Endothelial cell of umbilical vein (primary cell): ENCODE measurements at regions not wholly inside any gene's neighbourhood (a gene's known extent, or its start where the extent isn't known, plus 50 kb on each side); places are given as distances from the start of the nearest gene placed in this dataset.

ENCODE experiments used
- BruUV-seq: library from RNA; stranded (reverse); fragments of 400-500 nt; replicated peaks from 2 replicates; lab custom pipeline; 2021; lab: Mats Ljungman, UMichigan
- CTCF ChIA-PET: fragments of 300-600, 350-600 bp; sonication (Branson Sonifier 250); formaldehyde crosslinking; loops from one replicate; lab custom pipeline; 2021; ENCODE audit warnings: antibody characterized with exemption, inconsistent platforms; lab: Charles Lee
- POLR2A ChIA-PET: fragments of 300-600, 350-600 bp; sonication (Branson Sonifier 250); formaldehyde crosslinking; loops from one replicate; lab custom pipeline; 2021; ENCODE audit warnings: antibody characterized with exemption, inconsistent platforms; lab: Charles Lee
- DNase-seq: peaks from one replicate; pipeline ENCODE4 v3.0.0-alpha.2; 2011; ENCODE audit warnings: low read depth, low spot score
- FAIRE-seq: peaks from 2 replicates; lab custom pipeline; 2011; peaks lifted over from hg19 to GRCh38; lab: Jason Lieb, UNC
- H2AFZ ChIP-seq: 2 replicates; pipeline ENCODE4 v1.6.0; 2012; ENCODE audit warnings: low read depth, low read length, control low read depth, inconsistent platforms
- H3K27ac ChIP-seq: 2 replicates; pipeline ENCODE4 v1.5.1; 2011; ENCODE audit warnings: low read depth, mild to moderate bottlenecking, control low read depth, low read length, moderate library complexity; ENCODE audit not compliant: insufficient read depth
- H3K27me3 ChIP-seq, 2 experiments: 2 replicates each; pipeline versions ENCODE4 v1.6.0 to v1.6.1; 2011; ENCODE audit warnings: low read length in 2 of 2, mixed read lengths in 1 of 2; ENCODE audit not compliant: control insufficient read depth in 2 of 2, insufficient read depth in 2 of 2
- H3K36me3 ChIP-seq, 2 experiments: 2 replicates in 1 of 2; 3 replicates in 1 of 2; pipeline ENCODE4 v1.5.1; 2011; ENCODE audit warnings: low read length in 2 of 2, mild to moderate bottlenecking in 1 of 2, moderate library complexity in 1 of 2; ENCODE audit not compliant: control insufficient read depth in 2 of 2, insufficient read depth in 2 of 2; ENCODE audit errors: extremely low read depth in 1 of 2
- H3K4me1 ChIP-seq: 3 replicates; pipeline ENCODE4 v1.5.1; 2011; ENCODE audit warnings: mild to moderate bottlenecking, low read length; ENCODE audit not compliant: control insufficient read depth, insufficient read depth; ENCODE audit errors: extremely low read depth
- H3K4me2 ChIP-seq: 2 replicates; pipeline ENCODE4 v1.6.1; 2011; ENCODE audit warnings: low read length, control low read depth, mixed read lengths; ENCODE audit not compliant: insufficient read depth
- H3K4me3 ChIP-seq, 3 experiments: fragments of 200-600 bp in 1 of 3; sonication (generic), shearing (Covaris generic) in 1 of 3; replicated peaks in 1 of 3; 2 replicates each; pipeline ENCODE4 v1.5.1; 2011 to 2016; ENCODE audit warnings: control low read depth in 3 of 3, low read length in 3 of 3, mild to moderate bottlenecking in 2 of 3, inconsistent platforms in 1 of 3, low read depth in 1 of 3, moderate library complexity in 1 of 3; ENCODE audit not compliant: insufficient read depth in 1 of 3
- H3K79me2 ChIP-seq: 2 replicates; pipeline ENCODE4 v1.6.0; 2012; ENCODE audit warnings: low read length, inconsistent platforms; ENCODE audit not compliant: control insufficient read depth, insufficient read depth
- H3K9ac ChIP-seq: replicated peaks from 2 replicates; pipeline ENCODE3; 2011; ENCODE audit warnings: low read length, control low read depth; ENCODE audit not compliant: insufficient read depth; ENCODE audit errors: extremely low read depth
- H3K9me1 ChIP-seq: replicated peaks from 3 replicates; pipeline ENCODE4 v1.6.0; 2011; ENCODE audit warnings: mild to moderate bottlenecking, low read length; ENCODE audit not compliant: control insufficient read depth, insufficient read depth; ENCODE audit errors: extremely low read depth
- H3K9me3 ChIP-seq: replicated peaks from 2 replicates; pipeline ENCODE4 v1.5.1; 2012; ENCODE audit warnings: low read length, inconsistent platforms; ENCODE audit not compliant: control insufficient read depth, insufficient read depth
- H4K20me1 ChIP-seq: replicated peaks from 2 replicates; pipeline ENCODE3; 2011; ENCODE audit warnings: mild to moderate bottlenecking, low read length; ENCODE audit not compliant: control insufficient read depth, insufficient read depth; ENCODE audit errors: extremely low read depth
- CTCF ChIP-seq, 2 donors: IDR thresholded peaks; 1 replicate in 1 of 2; 2 replicates in 1 of 2; pipeline ENCODE4 v1.5.1; 2011; ENCODE audit warnings: low read length in 2 of 2, mild to moderate bottlenecking in 2 of 2, moderate library complexity in 2 of 2, control low read depth in 1 of 2, inconsistent platforms in 1 of 2, low read depth in 1 of 2; ENCODE audit not compliant: insufficient read depth in 1 of 2; ENCODE audit errors: extremely low read depth in 1 of 2
- EZH2 ChIP-seq: IDR thresholded peaks from 2 replicates; pipeline ENCODE4 v1.6.1; 2012; ENCODE audit warnings: borderline replicate concordance, low read depth, mild to moderate bottlenecking, moderate library complexity, low read length, inconsistent platforms; ENCODE audit not compliant: severe bottlenecking
- FOS ChIP-seq: IDR thresholded peaks from 2 replicates; pipeline ENCODE4 v1.6.1; 2011; ENCODE audit warnings: mild to moderate bottlenecking, low read length, moderate library complexity, borderline replicate concordance; ENCODE audit not compliant: insufficient read depth
- GATA2 ChIP-seq: IDR thresholded peaks from 2 replicates; pipeline ENCODE4 v1.7.0; 2011; ENCODE audit warnings: low read depth, mild to moderate bottlenecking, moderate library complexity, mixed read lengths, low read length; ENCODE audit not compliant: insufficient read length, insufficient read depth
- JUN ChIP-seq: IDR thresholded peaks from 2 replicates; pipeline ENCODE4 v1.6.1; 2011; ENCODE audit warnings: borderline replicate concordance, low read depth; ENCODE audit not compliant: insufficient read length, insufficient read depth
- MAX ChIP-seq: IDR thresholded peaks from 2 replicates; pipeline ENCODE4 v1.6.1; 2011; ENCODE audit not compliant: insufficient read depth, insufficient read length
- MYC ChIP-seq: IDR thresholded peaks from one replicate; pipeline ENCODE4 v1.6.1; 2011; ENCODE audit warnings: mild to moderate bottlenecking, low read depth, low read length
- POLR2A ChIP-seq: IDR thresholded peaks from 2 replicates; pipeline ENCODE4 v1.6.1; 2012; ENCODE audit warnings: low read depth, mild to moderate bottlenecking, control low read depth, low read length
- POLR2AphosphoS5 ChIP-seq: IDR thresholded peaks from 2 replicates; pipeline ENCODE4 v1.6.1; 2012; ENCODE audit warnings: low read depth, mild to moderate bottlenecking, control low read depth, low read length, moderate library complexity; ENCODE audit not compliant: insufficient read depth
- dilution Hi-C: fragments of 300-500 bp; cut with MboI; formaldehyde crosslinking; loops from one replicate; pipeline ENCODE4 v1.15.0; 2019; ENCODE audit warnings: low sequenced_read_pairs; ENCODE audit not compliant: extremely low pct_ligation_motif_present
- intact Hi-C: fragments of 100-400 bp; cut with micrococcal nuclease; formaldehyde crosslinking; loops from one replicate; pipeline ENCODE4 v1.10.0; 2022

GRCh38 chr7:15870347-15870746, 183.9 kb upstream of the MEOX2 start:
- H3K9me1 ChIP-seq: no peaks in the 10 kb centered on the region
- no peaks in the 10 kb centered on the region for H3K36me3 ChIP-seq
- no TSS peak for BruUV-seq
- H3K4me2 ChIP-seq: no peak overlapping the region
- dilution Hi-C loops: no loop called here
- no peak overlapping the region for H2AFZ ChIP-seq
- H3K27ac ChIP-seq: no peak overlapping the region
- DNase-seq (no peak), FAIRE-seq (no peak)
- no peaks in the 10 kb centered on the region for H3K27me3 ChIP-seq
- H3K79me2 ChIP-seq: no peaks in the 10 kb centered on the region
- POLR2A ChIA-PET: no interaction called here
- CTCF ChIA-PET: interaction anchor here (1.3 to 2.5 kb wide), 2 partner anchors 20 to 149 kb away, joined by 3 to 7 read pairs; no protein-coding TSS in a partner anchor
- H3K4me3 ChIP-seq: no peak overlapping the region
- no peaks in the 10 kb centered on the region for H3K9me3 ChIP-seq
- no peaks in the 10 kb centered on the region for H4K20me1 ChIP-seq
- no peaks in the 10 kb centered on the region for H3K4me1 ChIP-seq
- TF ChIP-seq CTCF (IDR thresholded peaks at IDR 0.05; ENCODE audit: extremely low read depth in 1 of 2, insufficient read depth in 1 of 2, low read depth in 1 of 2, low read length in 2 of 2): no peak
- TF ChIP-seq GATA2: no peak
- no peak for TF ChIP-seq MAX
- no peak for TF ChIP-seq POLR2A
- TF ChIP-seq EZH2: no peak
- TF ChIP-seq MYC: no peak
- TF ChIP-seq JUN: no peak
- TF ChIP-seq POLR2AphosphoS5: no peak
- no peak for TF ChIP-seq FOS
- intact Hi-C loops: no loop called here
- H3K9ac ChIP-seq: no peak overlapping the region
